Ascending aorta (tissue), 2 donors: ENCODE measurements at regions not wholly inside any gene's neighbourhood (a gene's known extent, or its start where the extent isn't known, plus 50 kb on each side); places are given as distances from the start of the nearest gene placed in this dataset.

ENCODE experiments used
- DNase-seq, 2 donors: peaks; one replicate each; pipeline ENCODE4 v3.0.0-alpha.2; 2019; ENCODE audit warnings: low spot score in 2 of 2
- H3K27ac ChIP-seq, 2 donors: fragments of 200-600 bp; sonication (generic); one replicate each; pipeline ENCODE4 v1.5.1; 2016 to 2017; ENCODE audit warnings: mild to moderate bottlenecking in 1 of 2
- H3K27me3 ChIP-seq: fragments of 200-600 bp; sonication (generic); one replicate; pipeline ENCODE4 v1.5.1; 2017
- H3K36me3 ChIP-seq, 2 donors: fragments of 200-600 bp; sonication (generic); one replicate each; pipeline ENCODE4 v1.5.1; 2016
- H3K4me1 ChIP-seq, 2 donors: fragments of 200-600 bp; sonication (generic); one replicate each; pipeline ENCODE4 v1.5.1; 2016 to 2017; ENCODE audit warnings: mild to moderate bottlenecking in 1 of 2
- H3K4me3 ChIP-seq, 2 donors: fragments of 200-600 bp; sonication (generic); one replicate each; pipeline ENCODE4 v1.5.1; 2016 to 2017; ENCODE audit warnings: mild to moderate bottlenecking in 1 of 2
- H3K9me3 ChIP-seq, 2 donors: fragments of 200-600 bp; sonication (generic); one replicate each; pipeline ENCODE4 v1.5.1; 2016
- CTCF ChIP-seq, 3 experiments: fragments of 200-600 bp in 2 of 3; fragments of 450-650 bp in 1 of 3; sonication (generic) in 2 of 3; IDR thresholded peaks; one replicate each; pipeline ENCODE4 v1.5.1; 2016 to 2019; ENCODE audit warnings: antibody characterized with exemption in 3 of 3, mild to moderate bottlenecking in 1 of 3, moderate library complexity in 1 of 3
- intact Hi-C: fragments of 100-400 bp; cut with DNase I; formaldehyde crosslinking; loops from one replicate; pipeline ENCODE4 v1.15.1; 2023

- no peak for TF ChIP-seq CTCF (IDR thresholded peaks at IDR 0.05)
- intact Hi-C loops: no loop called here
- no peak for DNase-seq
- H3K27me3 ChIP-seq: no peaks in the 10 kb centered on the region
- no peaks in the 10 kb centered on the region for H3K36me3 ChIP-seq
- peaks cover 0 to 5% of the 10 kb centered on the region in 2 donors for H3K4me1 ChIP-seq
- no peak overlapping the region for H3K27ac ChIP-seq
- H3K9me3 ChIP-seq: no peaks in the 10 kb centered on the region
- H3K4me3 ChIP-seq: no peak overlapping the region
These were observed 101.9 kb upstream of the COL5A1 start for GRCh38 chr9:134539586-134540194.

- no peak for DNase-seq
- Histone ChIP-seq H3K27ac (no peak overlapping the region), H3K27me3 (no peaks in the 10 kb centered on the region), H3K4me1 (peaks cover 2 to 6% of the 10 kb centered on the region in 2 donors), H3K9me3 (no peaks in the 10 kb centered on the region), H3K36me3 (no peaks in the 10 kb centered on the region), H3K4me3 (no peak overlapping the region)
- intact Hi-C loops: no loop called here
- no peak for TF ChIP-seq CTCF (IDR thresholded peaks at IDR 0.05)
These were observed 101.1 kb upstream of the COL5A1 start for GRCh38 chr9:134540276-134541096.

GRCh38 chr9:134541097-134541747 is 100.4 kb upstream of the COL5A1 start:
- intact Hi-C loops: no loop called here

GRCh38 chr9:134544388-134545214 is 97.0 kb upstream of the COL5A1 start:
- intact Hi-C loops: loop anchor here (2.0 to 5.0 kb wide), 2 partner anchors 87 to 96 kb away; partner anchors contain the start of gene COL5A1
- Histone ChIP-seq H3K27ac (peak overlapping the region in 1 of 2 donors; percentile 81), H3K4me1 (peaks cover 4 to 7% of the 10 kb centered on the region in 2 donors), H3K4me3 (no peak overlapping the region), H3K27me3 (no peaks in the 10 kb centered on the region), H3K36me3 (no peaks in the 10 kb centered on the region), H3K9me3 (no peaks in the 10 kb centered on the region)
- DNase-seq: peak in 1 of 2 donors; percentile 80
- no peak for TF ChIP-seq CTCF (IDR thresholded peaks at IDR 0.05)

More at GRCh38 chr9:134541097-134541747, 100.4 kb upstream of the COL5A1 start:
- no peak overlapping the region for H3K27ac ChIP-seq
- DNase-seq: no peak
- peaks cover 4 to 7% of the 10 kb centered on the region in 2 donors for H3K4me1 ChIP-seq
- no peaks in the 10 kb centered on the region for H3K36me3 ChIP-seq
- no peaks in the 10 kb centered on the region for H3K9me3 ChIP-seq
- no peak for TF ChIP-seq CTCF (IDR thresholded peaks at IDR 0.05)
- H3K4me3 ChIP-seq: no peak overlapping the region
- no peaks in the 10 kb centered on the region for H3K27me3 ChIP-seq

GRCh38 chr9:134545215-134545542 is 96.4 kb upstream of the COL5A1 start:
- H3K4me1 ChIP-seq: peaks cover 4 to 7% of the 10 kb centered on the region in 2 donors
- H3K36me3 ChIP-seq: no peaks in the 10 kb centered on the region
- no peak for TF ChIP-seq CTCF (IDR thresholded peaks at IDR 0.05)
- no peak overlapping the region for H3K4me3 ChIP-seq
- H3K9me3 ChIP-seq: no peaks in the 10 kb centered on the region
- intact Hi-C loops: loop anchor here (2.0 to 5.0 kb wide), 2 partner anchors 88 to 96 kb away; partner anchors contain the start of gene COL5A1
- no peaks in the 10 kb centered on the region for H3K27me3 ChIP-seq
- no peak for DNase-seq
- peak overlapping the region; percentile 30 to 81 for H3K27ac ChIP-seq
